ENCODE measurements at regions not wholly inside any gene's neighbourhood (a gene's known extent, or its start where the extent isn't known, plus 50 kb on each side); places are given as distances from the start of the nearest gene placed in this dataset.

DNA sequence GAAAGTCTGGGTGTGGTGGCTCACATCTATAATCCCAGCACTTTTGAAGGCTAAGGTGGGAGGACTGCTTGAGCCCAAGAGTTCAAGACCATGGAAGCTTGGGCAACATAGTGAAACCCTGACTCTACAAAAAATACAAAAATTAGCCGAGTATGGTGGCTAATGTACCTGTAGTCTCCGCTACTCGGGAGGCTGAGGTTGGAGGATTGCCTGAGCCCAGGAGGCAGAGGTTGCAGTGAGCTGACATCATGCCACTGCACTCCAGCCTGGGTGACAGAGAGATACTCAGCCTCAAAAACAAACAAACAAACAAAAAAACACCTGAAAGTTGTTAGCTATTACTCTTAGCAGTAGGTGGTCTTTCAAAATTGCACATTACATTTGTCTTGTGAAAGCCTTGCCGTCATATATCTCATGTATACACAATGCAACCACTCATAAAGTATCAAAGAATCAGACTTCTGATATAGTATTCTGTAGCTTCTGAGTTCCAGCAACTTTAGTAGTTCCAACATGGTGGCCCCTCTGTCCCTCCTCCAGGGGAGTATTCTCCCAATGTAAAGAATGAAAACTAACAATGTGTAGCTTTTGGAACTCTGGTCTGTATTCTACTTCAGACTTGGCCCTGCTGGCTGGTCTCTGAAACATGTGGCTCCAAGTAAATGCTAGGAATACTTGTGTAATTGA, 101.5 kb downstream of the ZNF92 start:
- TF ChIP-seq, protein P1, sequence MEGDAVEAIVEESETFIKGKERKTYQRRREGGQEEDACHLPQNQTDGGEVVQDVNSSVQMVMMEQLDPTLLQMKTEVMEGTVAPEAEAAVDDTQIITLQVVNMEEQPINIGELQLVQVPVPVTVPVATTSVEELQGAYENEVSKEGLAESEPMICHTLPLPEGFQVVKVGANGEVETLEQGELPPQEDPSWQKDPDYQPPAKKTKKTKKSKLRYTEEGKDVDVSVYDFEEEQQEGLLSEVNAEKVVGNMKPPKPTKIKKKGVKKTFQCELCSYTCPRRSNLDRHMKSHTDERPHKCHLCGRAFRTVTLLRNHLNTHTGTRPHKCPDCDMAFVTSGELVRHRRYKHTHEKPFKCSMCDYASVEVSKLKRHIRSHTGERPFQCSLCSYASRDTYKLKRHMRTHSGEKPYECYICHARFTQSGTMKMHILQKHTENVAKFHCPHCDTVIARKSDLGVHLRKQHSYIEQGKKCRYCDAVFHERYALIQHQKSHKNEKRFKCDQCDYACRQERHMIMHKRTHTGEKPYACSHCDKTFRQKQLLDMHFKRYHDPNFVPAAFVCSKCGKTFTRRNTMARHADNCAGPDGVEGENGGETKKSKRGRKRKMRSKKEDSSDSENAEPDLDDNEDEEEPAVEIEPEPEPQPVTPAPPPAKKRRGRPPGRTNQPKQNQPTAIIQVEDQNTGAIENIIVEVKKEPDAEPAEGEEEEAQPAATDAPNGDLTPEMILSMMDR (IDR thresholded peaks at IDR 0.05; ENCODE audit: poor library complexity), result no peak
- no peak for TF ChIP-seq EZH2 (IDR thresholded peaks at IDR 0.05; ENCODE audit: borderline replicate concordance)
